WTC11 (cell line): ENCODE measurements at regions not wholly inside any gene's neighbourhood (a gene's known extent, or its start where the extent isn't known, plus 50 kb on each side); places are given as distances from the start of the nearest gene placed in this dataset.

ENCODE experiments used
- ATAC-seq: fragments of 200-7000 bp; cut with Tn5 transposase; 2 replicates; pipeline ENCODE4 v1.10.0; 2021; ENCODE audit warnings: mild to moderate bottlenecking, moderate library complexity
- CTCF ChIA-PET: fragments of 300-600 bp; sonication (Branson Sonifier 250); formaldehyde crosslinking; loops from one replicate; lab custom pipeline; 2021; ENCODE audit warnings: antibody characterized with exemption; lab: Charles Lee
- POLR2A ChIA-PET: fragments of 350-600 bp; sonication (Branson Sonifier 250); formaldehyde crosslinking; loops from one replicate; lab custom pipeline; 2021; ENCODE audit warnings: antibody characterized with exemption; lab: Charles Lee
- DNase-seq: peaks from one replicate; pipeline ENCODE4 v3.0.0; 2021; ENCODE audit warnings: low spot score
- H3K27ac Mint-ChIP-seq: 2 replicates; pipeline ENCODE4 v1.8.0; 2021; ENCODE audit warnings: mixed read lengths
- H3K27me3 Mint-ChIP-seq: 2 replicates; pipeline ENCODE4 v1.8.0; 2021; ENCODE audit warnings: low read depth, mild to moderate bottlenecking, moderate library complexity, mixed read lengths
- H3K36me3 Mint-ChIP-seq: 2 replicates; pipeline ENCODE4 v1.8.0; 2021; ENCODE audit warnings: mixed read lengths
- H3K4me1 Mint-ChIP-seq: 2 replicates; pipeline ENCODE4 v1.8.0; 2022; ENCODE audit warnings: mixed read lengths
- H3K4me3 Mint-ChIP-seq: 2 replicates; pipeline ENCODE4 v1.8.0; 2021; ENCODE audit warnings: mild to moderate bottlenecking, moderate library complexity, mixed read lengths
- H3K9me3 Mint-ChIP-seq: 2 replicates; pipeline ENCODE4 v1.8.0; 2021; ENCODE audit warnings: mixed read lengths
- AR ChIP-seq: fragments of 250-450 bp; sonication (Bioruptor Pico); IDR thresholded peaks from 2 replicates; pipeline ENCODE4 v1.9.0; 2021; ENCODE audit warnings: mild to moderate bottlenecking
- CREB1 ChIP-seq: sonication (generic); formaldehyde crosslinking; IDR thresholded peaks from 2 replicates; pipeline ENCODE4 v1.8.0; 2023; ENCODE audit warnings: mild to moderate bottlenecking, missing genetic modification reagents
- CTCF ChIP-seq: fragments of 200-600 bp; IDR thresholded peaks from 2 replicates; pipeline ENCODE4 v1.8.0; 2022; ENCODE audit warnings: antibody characterized with exemption
- ELF4 ChIP-seq: sonication (generic); formaldehyde crosslinking; IDR thresholded peaks from 2 replicates; pipeline ENCODE4 v1.8.1; 2022; ENCODE audit warnings: low read depth, mild to moderate bottlenecking, moderate library complexity, missing genetic modification reagents
- EMX1 ChIP-seq: fragments of 250-450 bp; sonication (Bioruptor Pico); IDR thresholded peaks from 2 replicates; pipeline ENCODE4 v1.8.0; 2021; ENCODE audit warnings: mild to moderate bottlenecking
- FOXK1 ChIP-seq: sonication (generic); formaldehyde crosslinking; IDR thresholded peaks from 2 replicates; pipeline ENCODE4 v1.8.0; 2022; ENCODE audit warnings: mild to moderate bottlenecking, moderate library complexity, missing genetic modification reagents
- GRHL2 ChIP-seq: fragments of 250-450 bp; sonication (Bioruptor Pico); IDR thresholded peaks from 2 replicates; pipeline ENCODE4 v1.8.0; 2022; ENCODE audit warnings: mild to moderate bottlenecking, moderate library complexity; ENCODE audit not compliant: insufficient replicate concordance, severe bottlenecking
- HMGXB4 ChIP-seq: sonication (generic); formaldehyde crosslinking; IDR thresholded peaks from 2 replicates; pipeline ENCODE4 v1.8.1; 2023; ENCODE audit warnings: mild to moderate bottlenecking, moderate library complexity, missing genetic modification reagents
- IRF2 ChIP-seq: sonication (generic); formaldehyde crosslinking; IDR thresholded peaks from 2 replicates; pipeline ENCODE4 v1.8.0; 2022; ENCODE audit warnings: low read depth, missing genetic modification reagents, borderline replicate concordance
- JUN ChIP-seq: sonication (generic); formaldehyde crosslinking; IDR thresholded peaks from 2 replicates; pipeline ENCODE4 v1.8.0; 2023; ENCODE audit warnings: mild to moderate bottlenecking, missing genetic modification reagents
- MLX ChIP-seq: sonication (generic); formaldehyde crosslinking; IDR thresholded peaks from 2 replicates; pipeline ENCODE4 v1.8.1; 2023; ENCODE audit warnings: mild to moderate bottlenecking, missing genetic modification reagents, moderate library complexity
- NFATC4 ChIP-seq: fragments of 250-450 bp; sonication (Bioruptor Pico); IDR thresholded peaks from 2 replicates; pipeline ENCODE4 v1.9.0; 2021; ENCODE audit warnings: mild to moderate bottlenecking
- NR1H2 ChIP-seq: sonication (generic); formaldehyde crosslinking; IDR thresholded peaks from 2 replicates; pipeline ENCODE4 v1.9.0; 2021; ENCODE audit warnings: mild to moderate bottlenecking, moderate library complexity, missing genetic modification reagents
- PRRX2 ChIP-seq: fragments of 250-450 bp; sonication (Bioruptor Pico); IDR thresholded peaks from 2 replicates; pipeline ENCODE4 v1.8.0; 2021; ENCODE audit warnings: mild to moderate bottlenecking
- TEAD1 ChIP-seq: sonication (generic); formaldehyde crosslinking; IDR thresholded peaks from 2 replicates; pipeline ENCODE4 v1.8.0; 2022; ENCODE audit warnings: mild to moderate bottlenecking, missing genetic modification reagents
- ZNF219 ChIP-seq: sonication (generic); formaldehyde crosslinking; IDR thresholded peaks from 2 replicates; pipeline ENCODE4 v1.8.0; 2023; ENCODE audit warnings: missing genetic modification reagents, mild to moderate bottlenecking, borderline replicate concordance
- ZNF281 ChIP-seq: sonication (generic); formaldehyde crosslinking; IDR thresholded peaks from 2 replicates; pipeline ENCODE4 v1.8.0; 2023; ENCODE audit warnings: mild to moderate bottlenecking, missing genetic modification reagents
- ZNF396 ChIP-seq: fragments of 250-450 bp; sonication (Bioruptor Pico); IDR thresholded peaks from 2 replicates; pipeline ENCODE4 v1.8.0; 2021; ENCODE audit warnings: mild to moderate bottlenecking, moderate library complexity, borderline replicate concordance
- ZNF512 ChIP-seq: sonication (generic); formaldehyde crosslinking; IDR thresholded peaks from 2 replicates; pipeline ENCODE4 v1.8.1; 2022; ENCODE audit warnings: missing genetic modification reagents, borderline replicate concordance
- ZNF532 ChIP-seq: fragments of 250-450 bp; sonication (Bioruptor Pico); IDR thresholded peaks from 2 replicates; pipeline ENCODE4 v1.9.0; 2021; ENCODE audit warnings: mild to moderate bottlenecking, borderline replicate concordance

GRCh38 chr9:714675-715074 lies 126.8 kb upstream of the DMRT1 start:
- ATAC-seq (no peak), DNase-seq (no peak)
- H3K36me3 Mint-ChIP-seq = peaks cover 26% of the 10 kb centered on the region
- no peak overlapping the region for H3K4me3 Mint-ChIP-seq
- ChIA-PET POLR2A (no interaction called here), CTCF (interaction anchor here (0.6 kb wide), 1 partner anchor 343 kb away, joined by 5 read pairs; no protein-coding TSS in a partner anchor)
- H3K9me3 Mint-ChIP-seq = no peaks in the 10 kb centered on the region
- no peaks in the 10 kb centered on the region for H3K27me3 Mint-ChIP-seq
- H3K4me1 Mint-ChIP-seq = peaks cover 3% of the 10 kb centered on the region
- no peak for TF ChIP-seq PRRX2 (CRISPR knock-in tag)
- no peak for TF ChIP-seq ZNF532 (CRISPR knock-in tag)
- no peak for TF ChIP-seq FOXK1 (CRISPR knock-in tag)
- no peak for TF ChIP-seq ZNF219 (CRISPR knock-in tag)
- TF ChIP-seq EMX1 = no peak
- no peak for TF ChIP-seq AR
- no peak for TF ChIP-seq HMGXB4 (CRISPR knock-in tag)
- TF ChIP-seq ZNF512 (CRISPR knock-in tag) = no peak
- no peak for TF ChIP-seq JUN (CRISPR knock-in tag)
- no peak for TF ChIP-seq NFATC4 (CRISPR knock-in tag)
- TF ChIP-seq TEAD1 (CRISPR knock-in tag) = no peak
- TF ChIP-seq MLX (CRISPR knock-in tag) = no peak
- H3K27ac Mint-ChIP-seq = no peak overlapping the region

- no peak for ATAC-seq
- no peak for TF ChIP-seq CTCF
- no peak for TF ChIP-seq CREB1
- TF ChIP-seq ELF4 (CRISPR knock-in tag) = no peak
- no peak for TF ChIP-seq NFATC4 (CRISPR knock-in tag)
- TF ChIP-seq ZNF281 (CRISPR knock-in tag) = no peak
- no peak for TF ChIP-seq GRHL2 (CRISPR knock-in tag)
- TF ChIP-seq TEAD1 (CRISPR knock-in tag) = no peak
- TF ChIP-seq IRF2 (CRISPR knock-in tag) = no peak
- TF ChIP-seq NR1H2 (CRISPR knock-in tag) = no peak
- TF ChIP-seq ZNF396 (CRISPR knock-in tag) = no peak
Observed at GRCh38 chr9:715300-715699, 126.2 kb upstream of the DMRT1 start.

More at GRCh38 chr9:715300-715699, 126.2 kb upstream of the DMRT1 start:
- ChIA-PET CTCF (no interaction called here), POLR2A (no interaction called here)
- H3K4me3 Mint-ChIP-seq = no peak overlapping the region
- H3K4me1 Mint-ChIP-seq = peaks cover 9% of the 10 kb centered on the region
- peaks cover 26% of the 10 kb centered on the region for H3K36me3 Mint-ChIP-seq
- H3K9me3 Mint-ChIP-seq = no peaks in the 10 kb centered on the region
- H3K27me3 Mint-ChIP-seq = no peaks in the 10 kb centered on the region
- no peak overlapping the region; the same call in 1 of the 2 replicates for H3K27ac Mint-ChIP-seq
- no peak for DNase-seq
